ENCODE measurements at regions not wholly inside any gene's neighbourhood (a gene's known extent, or its start where the extent isn't known, plus 50 kb on each side); places are given as distances from the start of the nearest gene placed in this dataset.
"Not testable (repeated sequence)": the region's sequence is repeated elsewhere in the genome, so short reads cannot be mapped to it uniquely, and the experiment has no call there.

DNA sequence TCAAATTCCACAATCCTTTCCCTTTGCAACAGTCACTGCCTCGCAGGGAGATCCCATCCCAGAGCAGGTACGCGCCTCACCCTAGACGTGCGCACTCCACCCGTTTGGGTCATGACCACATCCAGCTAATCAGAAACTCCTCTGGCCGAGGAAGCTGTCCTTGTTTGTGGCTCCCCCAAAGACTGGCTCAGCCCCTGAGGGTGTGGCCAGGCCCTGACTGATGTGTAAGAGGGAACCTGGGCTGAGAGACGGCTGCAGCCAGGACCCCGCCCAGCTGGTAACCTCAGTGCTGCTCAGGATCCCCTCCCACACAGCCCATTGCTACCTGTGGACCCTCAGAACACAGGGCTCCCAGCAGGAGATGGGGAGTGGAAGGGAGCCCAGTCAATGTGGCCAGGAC, 183.2 kb upstream of the SFSWAP start:
- in situ Hi-C loops (cut with HindIII; ENCODE audit: low sequenced_read_pairs) = no loop called here

DNA sequence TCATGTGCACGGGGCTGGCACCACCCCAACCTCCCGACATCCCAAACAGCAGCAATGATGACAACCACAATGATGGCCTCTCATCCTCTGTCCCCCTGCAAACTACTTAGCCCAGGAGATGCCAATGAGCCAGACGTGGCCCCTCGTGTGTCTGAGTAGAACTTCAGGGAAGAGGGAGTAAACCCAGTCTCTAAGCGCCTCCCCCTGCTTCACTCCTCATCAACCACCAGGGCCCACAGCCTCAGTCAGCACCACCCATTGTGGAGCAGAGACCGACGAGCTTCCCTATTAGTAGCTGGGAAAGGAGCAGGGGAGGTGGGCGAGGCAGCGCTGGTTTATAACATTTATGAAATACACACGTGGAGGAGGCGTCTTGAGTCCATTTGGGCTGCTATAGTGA, 182.7 kb upstream of the SFSWAP start:
- in situ Hi-C loops (cut with HindIII; ENCODE audit: low sequenced_read_pairs) = no loop called here

DNA sequence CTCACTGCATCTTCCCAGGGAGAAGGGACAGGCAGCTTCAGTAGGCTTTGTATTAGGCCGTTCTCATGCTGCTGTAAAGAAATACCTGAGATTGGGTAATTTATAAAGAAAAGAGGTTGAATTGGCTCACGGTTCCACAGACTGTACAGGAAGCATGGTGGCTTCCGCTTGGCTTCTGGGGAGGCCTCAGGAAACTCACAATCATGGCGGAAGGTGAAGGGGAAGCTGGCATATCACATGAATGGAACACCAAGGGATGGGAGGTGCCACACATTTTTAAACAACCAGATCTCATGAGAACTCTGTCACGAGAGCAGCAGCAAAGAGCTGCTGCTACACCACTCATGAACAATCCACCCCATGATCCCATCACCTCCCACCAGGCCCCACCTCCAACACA, 182.2 kb upstream of the SFSWAP start:
- in situ Hi-C loops (cut with HindIII; ENCODE audit: low sequenced_read_pairs) = no loop called here

DNA sequence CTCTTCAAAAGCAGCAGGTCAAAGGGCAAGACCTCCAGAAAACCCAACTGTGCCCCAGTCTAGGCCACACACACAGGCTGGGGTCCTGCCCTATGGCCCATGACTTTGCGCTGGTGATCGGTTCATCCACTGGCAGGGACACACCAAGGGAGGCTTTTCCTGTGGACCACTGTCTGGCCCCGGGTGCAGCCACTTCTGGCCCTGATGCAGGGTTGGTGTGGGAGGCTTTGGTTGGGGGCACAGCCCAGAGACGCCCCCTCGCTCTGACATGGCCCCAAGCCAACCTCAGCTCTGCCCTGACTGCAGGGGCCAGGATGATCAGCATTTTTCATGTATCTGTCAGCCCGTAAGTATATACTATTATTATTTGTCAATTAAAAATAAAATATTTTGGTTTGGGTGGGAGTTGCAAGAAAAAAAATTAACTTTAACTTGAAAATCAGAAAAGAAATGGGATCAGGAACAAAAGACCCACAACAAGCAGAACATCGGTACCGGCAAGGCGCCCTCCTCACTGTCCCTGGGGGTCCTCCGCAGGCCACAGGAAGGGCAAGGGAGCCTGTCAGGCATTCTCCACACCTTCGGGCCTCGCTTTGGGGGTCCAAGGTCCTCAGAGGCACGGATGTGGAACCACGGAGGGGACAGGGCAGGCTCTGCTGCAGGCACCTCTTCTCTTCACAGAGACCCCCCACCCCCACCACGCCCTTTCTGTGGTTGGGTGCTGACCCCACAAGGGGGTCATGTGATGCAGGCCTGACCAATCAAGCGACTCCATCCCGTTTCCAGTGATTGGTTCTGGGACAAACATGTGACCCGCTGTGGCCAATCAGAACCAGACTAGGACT, 181.5 kb upstream of the SFSWAP start:
- in situ Hi-C loops (cut with HindIII; ENCODE audit: low sequenced_read_pairs) = loop anchor here (5.0 kb wide), 1 partner anchor 58 kb away; no protein-coding TSS in a partner anchor

DNA sequence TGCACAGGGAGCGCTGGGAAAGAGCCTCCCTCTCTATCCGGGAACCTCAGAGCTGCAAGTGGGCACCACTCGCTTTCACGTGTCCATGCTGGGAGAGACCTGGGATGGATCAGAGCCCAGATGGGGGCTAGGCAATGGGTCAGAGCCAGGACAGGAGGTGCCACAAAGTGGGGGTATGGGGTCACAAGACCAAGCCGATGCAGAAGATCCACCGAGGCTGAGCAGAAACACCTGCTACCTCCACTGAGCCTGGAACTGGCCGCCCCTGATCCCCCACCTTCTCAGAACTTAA, 180.9 kb upstream of the SFSWAP start:
- in situ Hi-C loops (cut with HindIII; ENCODE audit: low sequenced_read_pairs) = loop anchor here (5.0 kb wide), 1 partner anchor 57 kb away; no protein-coding TSS in a partner anchor

DNA sequence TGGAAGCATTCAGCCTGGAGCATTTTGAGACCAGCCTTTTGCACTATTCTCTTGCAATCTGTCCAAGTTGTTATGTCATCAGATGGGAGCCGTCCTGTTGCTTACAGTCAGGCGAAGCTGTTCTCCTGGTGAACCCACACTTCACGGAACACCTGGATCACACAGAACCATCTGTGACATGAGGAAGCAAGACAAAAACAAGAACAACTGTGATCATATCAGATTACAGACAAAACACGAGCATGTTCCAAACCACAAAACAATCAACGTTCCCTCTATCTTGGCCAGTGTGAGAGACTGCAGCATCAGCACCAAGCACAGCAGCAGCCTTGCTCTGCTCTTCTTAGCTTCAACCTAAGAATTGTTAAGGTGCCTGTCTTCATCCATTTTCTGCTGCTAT, 180.5 kb upstream of the SFSWAP start:
- in situ Hi-C loops (cut with HindIII; ENCODE audit: low sequenced_read_pairs) = loop anchor here (5.0 kb wide), 1 partner anchor 57 kb away; no protein-coding TSS in a partner anchor

DNA sequence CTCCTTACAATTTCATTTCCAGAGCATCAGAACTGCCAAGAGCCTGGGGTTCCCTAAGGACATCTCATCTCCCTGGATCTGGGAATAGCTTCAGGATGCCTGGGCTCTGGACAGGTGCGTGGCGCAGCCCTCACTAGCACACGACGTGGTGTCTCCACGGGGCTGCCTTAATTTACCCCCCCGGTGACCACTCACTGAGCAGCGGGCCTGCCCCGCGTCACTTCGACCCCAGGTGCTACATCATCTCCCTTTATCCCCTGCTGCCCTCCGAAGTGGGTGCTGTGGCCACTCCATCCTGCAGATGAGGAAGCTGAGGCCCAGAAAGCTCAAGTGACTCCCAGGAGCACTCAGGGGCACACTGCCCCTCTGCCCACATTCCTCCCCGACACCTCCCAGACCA, 177.8 kb upstream of the SFSWAP start:
- in situ Hi-C loops (cut with HindIII; ENCODE audit: low sequenced_read_pairs) = loop anchor here (5.0 kb wide), 1 partner anchor 54 kb away; no protein-coding TSS in a partner anchor

DNA sequence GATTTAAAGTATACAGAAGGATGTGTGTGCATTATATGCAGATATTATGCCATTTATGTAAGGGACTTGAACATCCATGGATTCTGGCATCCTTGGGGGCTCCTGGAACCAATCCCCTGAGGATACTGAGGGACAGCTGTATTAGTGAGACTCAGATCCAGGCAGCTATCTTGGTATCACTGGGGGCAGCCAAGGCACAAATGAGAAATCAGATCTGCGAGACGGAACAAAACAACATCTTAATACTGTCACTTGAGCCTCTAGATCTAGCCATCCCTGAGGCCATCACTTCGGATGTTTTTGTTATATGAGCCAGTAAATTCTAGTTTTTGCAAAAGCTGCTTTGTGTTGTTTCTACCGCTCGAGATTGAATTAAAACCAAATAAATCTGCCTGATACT, 175.1 kb upstream of the SFSWAP start:
- in situ Hi-C loops (cut with HindIII; ENCODE audit: low sequenced_read_pairs) = no loop called here

DNA sequence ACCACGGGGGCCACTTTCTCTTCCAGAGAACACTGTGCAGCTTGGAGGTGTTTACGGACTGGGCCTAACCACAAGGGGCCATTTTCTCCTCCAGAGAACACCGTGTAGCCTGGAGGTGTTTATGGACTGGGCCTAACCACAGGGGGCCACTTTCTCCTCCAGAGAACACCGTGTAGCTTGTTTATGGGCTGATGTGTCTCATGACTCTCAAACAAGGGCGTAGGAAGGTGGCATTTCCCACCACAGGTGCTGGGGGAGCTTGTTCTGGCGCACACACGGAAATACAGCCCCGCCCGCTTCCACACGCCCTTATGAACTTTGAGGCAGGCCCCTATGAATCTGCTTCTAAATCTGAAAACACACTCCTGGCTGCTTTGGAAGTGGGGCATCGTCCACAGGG, 174.6 kb upstream of the SFSWAP start:
- in situ Hi-C loops (cut with HindIII; ENCODE audit: low sequenced_read_pairs) = no loop called here

DNA sequence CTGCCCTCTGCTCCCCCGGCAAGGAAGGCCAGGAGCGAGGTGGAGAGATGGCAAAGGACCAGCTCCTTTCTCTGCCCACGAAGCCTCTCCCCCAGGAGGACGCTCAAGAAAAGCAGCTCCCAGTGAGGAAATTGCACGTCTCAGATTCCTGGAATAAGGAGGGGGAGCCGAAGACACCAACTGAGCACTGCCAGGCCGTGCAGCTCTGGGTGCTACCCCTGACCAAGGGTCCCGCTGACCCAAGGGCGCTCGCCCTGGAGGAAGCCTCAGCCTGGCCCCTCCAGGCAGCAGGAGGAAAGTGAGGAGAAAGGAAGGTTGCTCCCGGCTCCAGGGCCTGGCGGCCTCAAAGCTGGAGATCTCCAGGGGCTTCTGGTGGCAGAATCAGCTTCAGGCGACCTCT, 174.1 kb upstream of the SFSWAP start:
- in situ Hi-C loops (cut with HindIII; ENCODE audit: low sequenced_read_pairs) = no loop called here

DNA sequence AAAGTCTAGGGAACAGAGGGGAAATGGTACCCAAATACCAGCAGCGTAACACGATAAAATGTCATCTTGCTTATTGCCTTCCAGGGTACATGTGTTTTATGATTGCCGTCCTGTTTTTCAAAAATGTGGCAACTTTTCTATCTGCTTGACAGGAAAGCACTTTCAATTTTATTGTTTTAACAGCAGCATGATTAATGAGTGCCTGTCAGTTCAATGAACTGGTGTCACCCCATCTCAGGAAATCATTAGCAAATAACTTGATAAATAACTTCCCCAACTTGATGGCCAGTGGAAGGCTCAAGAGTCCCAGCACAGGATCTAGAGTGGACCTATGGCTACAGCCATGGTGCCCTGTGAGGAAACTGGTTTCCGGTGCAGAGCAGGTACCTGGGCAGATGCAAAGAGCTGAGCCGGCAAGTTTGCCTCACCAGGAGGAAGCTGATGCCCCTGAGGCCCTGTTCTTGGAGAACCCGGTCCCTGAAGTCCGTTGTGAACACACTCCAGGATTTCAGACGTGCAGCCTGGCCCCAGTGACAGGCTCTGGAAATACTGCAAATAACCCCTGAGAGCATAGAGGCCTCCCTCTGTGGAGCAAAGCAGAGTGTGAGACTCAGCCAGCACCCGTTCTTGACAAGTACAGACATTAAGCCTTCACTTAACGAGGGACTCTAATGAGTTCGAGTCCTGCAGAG, 173.5 kb upstream of the SFSWAP start:
- in situ Hi-C loops (cut with HindIII; ENCODE audit: low sequenced_read_pairs) = no loop called here

DNA sequence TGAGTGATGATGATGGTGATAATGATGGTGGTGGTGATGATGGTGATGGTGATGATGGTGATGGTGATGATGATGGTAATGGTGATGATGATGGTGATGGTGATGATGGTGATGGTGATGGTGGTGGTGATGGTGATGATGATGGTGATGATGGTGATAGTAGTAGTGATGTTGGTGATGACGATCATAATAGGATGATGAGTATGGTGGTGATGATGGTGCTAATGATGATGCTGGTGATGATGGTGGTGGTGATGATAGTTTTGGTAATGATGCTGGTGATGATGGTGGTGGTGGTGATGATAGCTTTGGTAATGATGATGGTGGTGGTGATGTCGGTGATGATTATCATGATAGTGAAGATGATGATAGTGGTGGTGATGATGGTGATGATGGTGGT, 171.5 kb upstream of the SFSWAP start:
- in situ Hi-C loops (cut with HindIII; ENCODE audit: low sequenced_read_pairs) = no loop called here

DNA sequence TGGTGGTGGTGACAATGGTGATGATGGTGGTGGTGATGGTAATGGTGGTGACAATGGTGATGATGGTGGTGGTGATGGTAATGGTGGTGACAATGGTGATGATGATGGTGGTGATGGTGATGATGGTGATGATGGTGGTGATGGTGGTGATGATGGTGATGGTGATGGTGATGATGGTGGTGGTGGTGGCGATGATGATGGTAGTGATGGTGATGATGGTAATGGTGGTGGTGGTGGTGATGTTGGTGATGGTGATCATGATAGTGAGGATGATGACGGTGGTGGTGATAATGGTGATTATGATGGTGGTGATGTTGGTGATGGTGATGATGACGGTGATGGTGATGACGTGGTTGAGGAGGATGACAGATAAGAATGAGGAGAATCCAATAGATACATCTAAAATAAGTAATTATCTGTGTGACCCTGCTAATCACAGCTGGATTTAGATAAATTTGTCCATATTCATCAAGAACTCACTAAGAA, 170.7 kb upstream of the SFSWAP start:
- in situ Hi-C loops (cut with HindIII; ENCODE audit: low sequenced_read_pairs) = no loop called here

DNA sequence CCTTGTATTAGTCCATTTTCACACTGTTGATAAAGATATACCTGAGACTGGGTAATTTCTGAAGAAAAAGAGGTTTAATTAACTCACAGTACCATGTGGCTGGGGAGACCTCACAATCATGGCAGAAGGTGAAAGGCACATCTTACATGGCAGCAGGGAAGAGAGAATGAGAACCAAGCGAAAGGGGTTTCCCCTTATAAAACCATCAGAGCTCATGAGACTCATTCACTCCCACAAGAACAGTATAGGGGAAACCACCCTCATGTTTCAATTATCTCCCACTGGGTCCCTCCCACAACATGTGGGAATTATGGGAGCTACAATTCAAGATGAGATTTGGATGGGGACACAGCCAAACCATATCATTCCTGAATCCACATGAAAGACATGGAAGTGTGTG, 169.4 kb upstream of the SFSWAP start:
- in situ Hi-C loops (cut with HindIII; ENCODE audit: low sequenced_read_pairs) = not testable (repeated sequence)

DNA sequence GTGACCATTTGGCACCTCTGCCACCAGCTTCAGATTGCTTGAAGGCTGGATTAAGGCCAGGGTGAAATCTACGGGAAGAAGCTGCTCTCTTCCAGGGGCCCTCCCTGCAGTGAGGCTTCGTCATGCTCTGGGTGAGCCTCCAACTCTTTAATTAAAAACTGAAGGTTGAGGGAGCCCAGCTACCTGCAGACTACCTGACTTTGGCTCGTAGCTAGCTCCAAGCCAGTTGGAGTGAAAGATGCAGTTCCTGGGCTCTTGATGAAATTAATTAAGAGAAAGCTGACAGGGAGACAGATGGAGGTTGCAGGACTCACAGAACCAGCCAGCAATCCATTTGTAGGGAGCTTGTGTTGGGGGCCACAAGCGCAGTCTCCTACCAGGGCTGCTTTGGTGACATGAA, 168.5 kb upstream of the SFSWAP start:
- in situ Hi-C loops (cut with HindIII; ENCODE audit: low sequenced_read_pairs) = no loop called here

DNA sequence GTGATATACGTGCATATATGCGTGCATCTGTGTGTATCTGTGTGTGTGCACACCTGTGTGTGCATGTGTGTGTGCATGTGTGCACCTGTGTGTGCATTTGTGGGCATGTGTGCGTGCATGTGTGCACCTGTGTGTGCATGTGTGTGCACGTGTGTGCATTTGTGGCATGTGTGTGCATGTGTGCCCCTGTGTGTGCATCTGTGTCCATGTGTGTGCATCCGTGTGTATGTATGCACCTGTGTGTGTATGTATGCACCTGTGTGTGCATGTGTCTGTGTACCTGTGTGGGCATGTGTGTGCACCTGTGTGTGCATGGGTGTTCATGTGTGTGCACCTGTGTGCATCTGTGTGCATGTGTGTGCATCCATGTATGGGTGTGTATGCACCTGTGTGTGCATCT, 167.8 kb upstream of the SFSWAP start:
- in situ Hi-C loops (cut with HindIII; ENCODE audit: low sequenced_read_pairs) = no loop called here

DNA sequence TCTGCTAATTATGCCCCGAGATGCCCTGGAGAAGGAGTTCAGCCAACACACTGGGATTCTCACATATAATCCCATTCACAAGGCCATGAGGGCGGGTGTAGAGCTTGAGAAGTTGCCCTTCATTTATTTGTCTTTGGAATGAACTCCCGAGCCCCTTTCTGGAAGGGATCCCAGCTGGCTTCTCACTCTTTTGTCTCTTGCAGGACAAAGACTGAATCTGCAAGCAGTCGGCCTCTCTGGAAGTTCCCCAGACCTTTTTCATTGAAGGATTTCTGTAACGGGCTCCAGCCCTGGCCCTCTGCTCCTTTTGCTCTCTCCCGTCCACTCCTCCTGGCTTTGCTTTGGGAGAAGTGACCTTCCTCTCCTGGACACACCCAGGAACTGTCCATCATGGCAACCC, 163.3 kb upstream of the SFSWAP start:
- in situ Hi-C loops (cut with HindIII; ENCODE audit: low sequenced_read_pairs) = no loop called here

DNA sequence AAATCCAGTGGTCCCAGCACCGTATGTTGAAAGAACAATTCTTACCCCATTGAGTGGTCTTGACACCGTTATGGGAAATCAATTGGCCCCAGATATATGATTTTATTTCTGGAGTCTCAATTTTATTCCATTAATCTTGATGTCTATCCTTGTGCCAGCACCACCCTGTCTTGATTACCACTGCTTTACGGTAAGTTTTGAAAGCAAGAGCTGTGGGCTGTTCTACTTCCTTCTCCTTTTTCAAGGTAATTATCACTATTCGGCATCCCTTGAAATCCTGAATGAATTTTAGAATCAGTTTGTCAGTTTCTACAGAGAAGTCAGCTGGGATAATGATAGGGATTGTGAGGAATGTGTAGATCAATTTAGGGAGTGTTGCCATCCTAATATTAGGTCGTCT, 160.8 kb upstream of the SFSWAP start:
- in situ Hi-C loops (cut with HindIII; ENCODE audit: low sequenced_read_pairs) = no loop called here

DNA sequence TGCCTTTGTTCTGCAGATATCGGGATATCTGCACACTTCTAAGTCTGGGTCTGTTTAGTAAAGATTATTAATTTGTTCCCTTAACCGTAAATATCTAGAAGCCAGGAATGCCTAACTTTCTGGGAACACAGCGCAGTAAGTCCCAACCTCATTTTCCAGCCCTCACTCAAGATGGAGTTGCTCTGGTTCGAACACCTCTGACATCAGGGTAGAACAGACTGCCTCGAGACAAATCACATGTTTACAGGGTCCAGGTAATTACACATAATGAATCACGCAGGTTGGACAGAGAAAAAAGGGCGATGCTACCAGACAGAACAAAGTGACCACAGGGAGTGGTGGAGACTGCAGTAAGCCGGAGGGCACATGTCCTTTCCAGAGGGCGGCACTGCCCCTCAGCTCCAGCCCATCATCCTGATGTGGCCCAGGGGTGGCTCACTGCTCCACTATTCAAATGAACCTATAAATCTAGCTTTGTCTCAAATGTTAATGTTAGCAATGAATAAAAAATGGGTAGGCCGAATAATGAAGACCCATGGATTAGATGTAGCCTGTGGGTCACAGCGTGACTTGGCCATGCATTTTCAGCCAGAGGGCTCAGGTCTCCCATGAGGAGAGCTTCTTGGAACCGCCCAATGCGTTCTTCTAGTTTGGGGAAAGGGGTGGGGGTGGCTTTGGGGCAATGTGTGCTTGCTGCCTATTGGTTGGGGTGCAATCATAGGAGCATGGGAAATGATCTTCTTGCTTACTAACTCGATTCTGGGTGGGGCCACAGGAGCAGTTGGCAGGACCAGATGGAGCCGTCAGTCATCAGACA, 159.0 kb upstream of the SFSWAP start:
- in situ Hi-C loops (cut with HindIII; ENCODE audit: low sequenced_read_pairs) = no loop called here

DNA sequence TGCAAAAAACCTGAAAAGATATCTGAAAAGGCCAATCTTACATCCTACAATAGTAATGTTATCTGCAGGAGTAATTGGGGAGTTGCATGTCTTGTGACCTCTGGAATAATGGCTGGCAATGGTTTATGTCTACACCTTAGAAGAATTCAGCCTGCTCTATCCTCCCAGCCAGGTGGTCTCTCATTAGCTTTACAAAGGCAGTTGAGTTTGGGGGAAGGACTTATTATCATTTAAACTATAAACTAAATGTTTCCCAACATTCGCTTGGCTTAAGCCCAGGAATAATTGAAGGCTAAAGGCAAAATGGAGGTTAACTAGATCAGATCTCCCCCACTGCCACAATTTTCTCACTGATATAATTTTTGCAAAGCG, 158.4 kb upstream of the SFSWAP start:
- in situ Hi-C loops (cut with HindIII; ENCODE audit: low sequenced_read_pairs) = no loop called here

DNA sequence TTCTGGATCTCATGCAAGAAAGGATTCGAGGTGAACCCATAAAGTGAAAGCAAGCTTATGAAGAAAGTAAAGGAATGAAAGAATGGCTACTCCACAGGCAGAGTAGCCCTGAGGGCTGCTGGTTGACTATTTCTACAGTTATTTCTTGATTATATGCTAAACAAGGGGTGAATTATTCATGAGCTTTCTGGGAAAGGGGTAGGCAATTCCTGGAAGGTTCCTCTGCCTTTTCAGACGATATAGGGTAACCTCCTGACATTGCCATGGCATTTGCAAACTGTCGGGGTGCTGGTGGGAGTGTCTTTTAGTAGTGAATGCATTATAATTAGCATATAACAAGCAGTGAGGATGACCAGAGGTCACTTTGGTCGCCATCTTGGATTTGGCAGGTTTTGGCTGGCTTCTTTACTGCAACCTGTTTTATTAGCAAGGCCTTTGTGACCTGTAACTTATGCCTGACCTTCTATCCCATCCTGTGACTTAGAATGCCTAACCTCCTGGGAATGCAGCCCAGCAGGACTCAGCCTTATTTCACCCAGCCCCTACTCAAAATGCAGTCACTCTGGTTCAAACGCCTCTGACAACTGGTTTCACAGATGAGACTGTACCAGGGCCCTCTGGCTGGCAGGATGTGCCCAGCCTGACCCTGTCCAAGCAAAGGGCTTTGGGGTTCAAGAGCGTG, 157.7 kb upstream of the SFSWAP start:
- in situ Hi-C loops (cut with HindIII; ENCODE audit: low sequenced_read_pairs) = no loop called here

Data from endothelial cell of hepatic sinusoid (primary cell).